Stomach (tissue), 4 donors: ENCODE measurements at regions not wholly inside any gene's neighbourhood (a gene's known extent, or its start where the extent isn't known, plus 50 kb on each side); places are given as distances from the start of the nearest gene placed in this dataset.
"Not testable (repeated sequence)": the region's sequence is repeated elsewhere in the genome, so short reads cannot be mapped to it uniquely, and the experiment has no call there.

Experiments
- CTCF ChIP-seq, 7 experiments: fragments of 450-650 bp in 4 of 7; fragments of 200-600 bp in 3 of 7; sonication (generic) in 3 of 7; IDR thresholded peaks; one replicate each; pipeline ENCODE4 v1.5.1; 2016 to 2019; ENCODE audit warnings: antibody characterized with exemption in 7 of 7, control low read depth in 2 of 7, mild to moderate bottlenecking in 1 of 7
- EP300 ChIP-seq: sonication (generic); formaldehyde crosslinking; IDR thresholded peaks from one replicate; pipeline ENCODE4 v1.6.1; 2017; ENCODE audit warnings: antibody characterized with exemption
- POLR2A ChIP-seq, 4 donors: fragments of 450-650 bp; IDR thresholded peaks; one replicate each; pipeline ENCODE4 v1.6.1; 2016; ENCODE audit warnings: antibody characterized with exemption in 4 of 4, control low read depth in 2 of 4, mild to moderate bottlenecking in 1 of 4, moderate library complexity in 1 of 4
- POLR2AphosphoS5 ChIP-seq, 3 donors: sonication (generic); formaldehyde crosslinking; IDR thresholded peaks; one replicate each; pipeline ENCODE4 v1.6.1; 2016; ENCODE audit warnings: antibody characterized with exemption in 3 of 3

DNA sequence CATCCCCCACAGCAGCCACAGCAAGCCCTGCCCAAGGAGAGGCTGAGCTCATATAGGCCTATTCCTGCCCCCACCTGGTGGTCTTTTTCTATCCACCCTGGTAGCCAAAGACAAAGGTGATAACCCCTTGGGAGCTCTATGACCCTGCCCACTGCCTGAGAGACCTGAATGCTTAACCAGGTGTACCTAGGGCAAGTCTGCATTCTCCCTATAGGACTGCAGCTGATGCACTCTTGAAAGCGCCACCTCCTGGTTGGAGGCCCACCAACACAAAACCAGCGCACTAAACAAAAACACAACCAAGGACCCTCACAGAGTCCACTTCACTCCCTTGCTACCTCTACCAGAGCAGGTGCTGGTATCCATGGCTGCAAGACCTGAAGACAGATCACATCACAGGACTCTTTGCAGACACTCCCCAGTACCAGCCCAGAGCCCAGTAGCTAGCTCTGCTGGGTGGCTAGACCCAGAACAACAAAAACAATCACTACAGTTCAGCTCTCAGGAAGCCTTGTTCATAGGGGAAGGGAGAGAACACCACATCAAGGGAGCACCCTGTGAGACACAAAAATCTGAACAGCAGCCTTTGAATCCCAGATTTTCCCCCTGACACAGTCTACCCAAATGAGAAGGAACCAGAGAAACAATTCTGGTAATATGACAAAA lies 72.8 kb upstream of the SORL1 start:
- TF ChIP-seq CTCF (IDR thresholded peaks at IDR 0.05); EP300; POLR2A (IDR thresholded peaks at IDR 0.05); POLR2AphosphoS5 (IDR thresholded peaks at IDR 0.05): not testable (repeated sequence)
